Chondrocyte (in vitro differentiated cells): ENCODE measurements at regions not wholly inside any gene's neighbourhood (a gene's known extent, or its start where the extent isn't known, plus 50 kb on each side); places are given as distances from the start of the nearest gene placed in this dataset.

ENCODE experiments used
- DNase-seq: peaks from one replicate; pipeline ENCODE4 v3.0.0; 2021; ENCODE audit warnings: mixed read lengths, low spot score
- H3K27ac Mint-ChIP-seq: one replicate; pipeline ENCODE4 v1.8.0; 2021; ENCODE audit warnings: mild to moderate bottlenecking, moderate library complexity, mixed read lengths; ENCODE audit not compliant: unreplicated experiment
- H3K27me3 Mint-ChIP-seq: 2 replicates; pipeline ENCODE4 v1.8.0; 2021; ENCODE audit warnings: low read depth, mixed read lengths
- H3K36me3 Mint-ChIP-seq: 2 replicates; pipeline ENCODE4 v1.8.0; 2021; ENCODE audit warnings: low read depth, mixed read lengths
- H3K4me1 Mint-ChIP-seq: 2 replicates; pipeline ENCODE4 v1.8.0; 2021; ENCODE audit warnings: low read depth, mild to moderate bottlenecking, mixed read lengths
- H3K4me3 Mint-ChIP-seq: one replicate; pipeline ENCODE4 v1.8.0; 2021; ENCODE audit warnings: mild to moderate bottlenecking, moderate library complexity, mixed read lengths; ENCODE audit not compliant: unreplicated experiment
- H3K9me3 Mint-ChIP-seq: 2 replicates; pipeline ENCODE4 v1.8.0; 2021; ENCODE audit warnings: low read depth, mixed read lengths
- CTCF ChIP-seq: fragments of 200-600 bp; sonication (generic); IDR thresholded peaks from 2 replicates; pipeline ENCODE4 v1.5.0; 2021; ENCODE audit warnings: antibody characterized with exemption, mild to moderate bottlenecking, moderate library complexity

- Mint-ChIP-seq H3K4me1 (no peaks in the 10 kb centered on the region), H3K27me3 (peaks cover 24% of the 10 kb centered on the region), H3K27ac (no peak overlapping the region), H3K36me3 (no peaks in the 10 kb centered on the region), H3K4me3 (no peak overlapping the region), H3K9me3 (no peaks in the 10 kb centered on the region)
- no peak for DNase-seq
- TF ChIP-seq CTCF: no peak
Observed at GRCh38 chr18:22102953-22103646, 66.3 kb upstream of the GATA6 start.

- no peak overlapping the region for H3K4me3 Mint-ChIP-seq
- no peak for TF ChIP-seq CTCF
- no peaks in the 10 kb centered on the region for H3K4me1 Mint-ChIP-seq
- H3K36me3 Mint-ChIP-seq: no peaks in the 10 kb centered on the region
- no peaks in the 10 kb centered on the region for H3K9me3 Mint-ChIP-seq
- DNase-seq: no peak
- no peak overlapping the region for H3K27ac Mint-ChIP-seq
- peaks cover 20% of the 10 kb centered on the region for H3K27me3 Mint-ChIP-seq
Observed at GRCh38 chr18:22103647-22104031, 65.8 kb upstream of the GATA6 start.

- Mint-ChIP-seq H3K9me3 (no peaks in the 10 kb centered on the region), H3K4me3 (no peak overlapping the region), H3K27me3 (peaks cover 19% of the 10 kb centered on the region), H3K27ac (no peak overlapping the region), H3K36me3 (no peaks in the 10 kb centered on the region), H3K4me1 (no peaks in the 10 kb centered on the region)
- no peak for DNase-seq
- no peak for TF ChIP-seq CTCF
Observed at GRCh38 chr18:22106536-22107292, 62.7 kb upstream of the GATA6 start.

- no peak overlapping the region for H3K27ac Mint-ChIP-seq
- H3K4me3 Mint-ChIP-seq: no peak overlapping the region
- no peaks in the 10 kb centered on the region for H3K9me3 Mint-ChIP-seq
- DNase-seq: no peak
- no peaks in the 10 kb centered on the region for H3K4me1 Mint-ChIP-seq
- peak; percentile 33 for TF ChIP-seq CTCF
- H3K36me3 Mint-ChIP-seq: no peaks in the 10 kb centered on the region
- peaks cover 18% of the 10 kb centered on the region for H3K27me3 Mint-ChIP-seq
Observed at GRCh38 chr18:22108674-22109073, 60.7 kb upstream of the GATA6 start.

GRCh38 chr18:22109535-22109934 lies 59.9 kb upstream of the GATA6 start:
- no peaks in the 10 kb centered on the region for H3K4me1 Mint-ChIP-seq
- no peak overlapping the region for H3K27ac Mint-ChIP-seq
- H3K4me3 Mint-ChIP-seq: no peak overlapping the region
- H3K27me3 Mint-ChIP-seq: peaks cover 19% of the 10 kb centered on the region
- no peak for DNase-seq
- H3K9me3 Mint-ChIP-seq: no peaks in the 10 kb centered on the region
- TF ChIP-seq CTCF: no peak
- H3K36me3 Mint-ChIP-seq: no peaks in the 10 kb centered on the region
